Stimulated activated CD8-positive, alpha-beta memory T cell treated with anti-CD3 and anti-CD28 coated beads, Interleukin-7, amount 100 ng/mL, for 1 hour (primary cell): ENCODE measurements at regions not wholly inside any gene's neighbourhood (a gene's known extent, or its start where the extent isn't known, plus 50 kb on each side); places are given as distances from the start of the nearest gene placed in this dataset.
"Not testable (repeated sequence)": the region's sequence is repeated elsewhere in the genome, so short reads cannot be mapped to it uniquely, and the experiment has no call there.

Source experiments
- DNase-seq, 2 donors: peaks; one replicate each; pipeline ENCODE4 v3.0.0-alpha.2; 2020; ENCODE audit warnings: low read depth in 2 of 2

DNA sequence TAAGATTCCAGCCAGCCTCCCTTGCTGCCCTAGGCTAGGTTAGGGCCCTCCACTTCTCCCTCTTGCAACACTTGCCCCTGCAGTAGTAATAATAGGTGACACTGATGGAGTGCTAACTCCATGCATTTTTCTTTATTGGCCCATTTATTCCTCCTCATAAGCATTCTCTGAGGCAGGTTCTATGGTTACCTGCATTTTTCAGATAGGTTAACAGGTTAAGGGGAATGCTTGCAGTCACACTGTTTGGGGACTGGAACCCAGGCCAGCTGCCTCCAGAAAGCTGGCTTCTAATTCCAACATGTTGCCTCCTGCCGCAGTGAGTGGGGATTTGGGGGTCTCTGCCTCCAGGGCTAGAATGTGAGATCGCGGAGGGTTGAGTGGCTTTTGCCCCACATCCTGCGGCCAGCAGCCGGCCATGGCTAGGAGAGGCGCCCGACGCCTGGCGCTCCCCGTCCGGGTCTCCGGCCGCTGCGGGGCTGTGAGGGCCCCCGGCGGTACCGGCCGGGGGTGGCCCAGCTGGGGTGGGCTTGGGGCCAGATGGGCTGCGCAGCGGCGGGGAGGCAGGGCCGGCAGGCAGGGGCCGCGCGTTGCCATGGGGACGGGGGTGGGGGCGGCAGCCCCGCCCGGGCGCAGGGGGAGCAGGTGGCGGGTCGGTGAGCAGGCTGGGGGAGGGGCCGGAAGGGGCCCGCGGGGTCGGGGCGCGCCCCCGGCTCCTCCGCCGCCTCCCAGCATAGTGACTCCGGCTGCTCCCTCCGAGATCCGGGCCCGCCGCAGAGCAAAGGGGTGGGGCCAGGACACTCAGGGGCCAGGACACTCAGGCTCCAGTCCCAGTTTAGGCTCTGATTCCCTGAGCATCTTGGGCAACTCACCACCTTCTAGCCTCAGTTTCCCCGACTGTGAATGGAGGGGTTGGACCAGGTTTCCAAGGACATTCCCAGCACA is 68.4 kb upstream of the SSBP3 start:
- DNase-seq: no peak

DNA sequence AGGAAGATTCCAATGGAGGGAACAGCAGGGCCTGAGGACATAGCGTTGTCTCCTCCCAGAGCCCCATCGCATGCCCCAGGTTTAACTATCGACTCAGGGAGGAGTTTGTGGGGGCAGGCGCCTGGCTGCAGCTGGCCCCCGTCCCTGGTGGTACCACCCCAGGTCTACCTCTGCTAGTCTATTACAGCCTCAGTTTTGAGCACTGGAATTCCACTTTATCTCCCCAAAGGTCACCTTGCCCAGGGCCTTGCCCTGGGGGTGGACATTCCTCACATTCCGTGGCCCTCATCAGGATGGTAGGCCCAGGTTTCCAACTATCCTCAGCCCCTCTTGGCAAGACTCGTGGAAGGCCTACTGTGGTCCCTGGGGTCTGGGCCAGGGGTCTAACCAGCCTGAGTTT is 65.4 kb upstream of the SSBP3 start:
- DNase-seq: no peak

- DNase-seq: not testable (repeated sequence)
These were observed 63.2 kb upstream of the SSBP3 start for GRCh38 chr1:54469444-54469843.

DNA sequence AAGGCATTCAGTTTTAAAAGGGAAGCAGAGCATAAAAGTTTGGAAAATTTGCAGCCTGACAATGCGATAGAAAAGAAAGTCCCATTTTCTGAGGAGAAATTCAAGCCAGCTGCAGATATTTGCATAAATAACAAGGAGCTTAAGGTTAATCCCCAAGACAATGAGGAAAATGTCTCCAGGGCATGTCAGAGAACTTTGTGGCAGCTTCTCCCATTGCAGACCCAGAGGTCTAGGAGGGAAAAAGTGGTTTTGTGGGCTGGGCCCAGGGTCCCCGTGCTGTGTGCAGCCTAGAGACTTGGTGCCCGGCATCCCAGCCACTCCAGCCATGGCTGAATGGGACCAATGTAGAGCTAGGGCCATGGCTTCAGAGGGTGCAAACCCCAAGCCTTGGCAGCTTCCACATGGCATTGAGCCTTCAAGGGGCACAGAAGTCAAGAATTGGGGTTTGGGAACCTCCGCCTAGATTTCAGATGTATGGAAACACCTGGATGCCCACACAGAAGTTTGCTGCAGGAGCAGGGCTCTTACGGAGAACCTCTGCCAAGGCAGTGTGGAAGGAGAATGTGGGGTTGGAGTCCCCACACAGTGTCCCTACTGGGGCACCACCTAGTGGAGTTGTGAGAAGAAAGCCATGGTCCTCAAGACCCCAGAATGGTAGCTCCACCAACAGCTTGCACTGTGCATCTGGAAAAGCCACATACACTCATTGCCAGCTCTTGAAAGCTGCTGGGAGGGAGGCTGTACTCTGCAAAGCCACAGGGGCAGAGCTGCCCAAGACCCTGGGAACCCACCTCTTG is 62.3 kb upstream of the SSBP3 start:
- not testable (repeated sequence) for DNase-seq

GRCh38 chr1:54465351-54465811 is 59.2 kb upstream of the SSBP3 start:
- DNase-seq: no peak

DNA sequence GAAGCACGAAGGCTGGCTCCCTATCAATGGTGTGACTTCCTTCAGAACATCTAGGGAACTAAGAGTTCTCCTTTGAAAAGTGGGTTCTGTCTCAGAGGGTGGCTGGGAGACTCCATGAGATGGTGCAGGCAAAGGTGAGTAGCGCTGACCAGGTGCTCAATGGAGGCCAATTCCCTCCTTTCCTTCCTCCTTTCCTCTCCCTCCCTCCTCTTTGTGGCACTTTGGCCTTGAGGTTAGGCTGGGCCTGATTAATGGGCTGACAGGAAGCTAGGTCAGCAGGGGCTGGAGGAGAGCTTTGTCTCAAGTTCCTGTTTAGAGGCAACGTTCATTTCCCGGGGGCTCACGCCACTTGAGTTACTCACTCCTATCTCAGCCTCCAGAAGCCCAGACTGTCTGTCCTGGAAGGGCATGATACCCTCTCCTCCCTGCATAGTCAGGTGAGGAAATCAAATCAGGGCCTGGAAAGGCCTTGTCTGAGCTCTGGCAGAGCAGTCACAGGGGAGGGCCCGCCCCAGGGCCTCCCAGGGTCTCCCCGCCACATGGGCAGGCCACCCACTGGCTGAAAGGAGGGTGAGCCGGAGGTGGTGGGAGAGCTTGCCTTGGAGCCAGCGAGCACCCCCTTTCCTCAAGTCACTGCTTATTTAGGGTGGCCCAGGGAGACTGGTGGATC is 58.4 kb upstream of the SSBP3 start:
- no peak for DNase-seq

- DNase-seq: no peak
These were observed 57.9 kb upstream of the SSBP3 start for GRCh38 chr1:54464031-54464476.

GRCh38 chr1:54463259-54464030 is 57.3 kb upstream of the SSBP3 start:
- DNase-seq: no peak

DNA sequence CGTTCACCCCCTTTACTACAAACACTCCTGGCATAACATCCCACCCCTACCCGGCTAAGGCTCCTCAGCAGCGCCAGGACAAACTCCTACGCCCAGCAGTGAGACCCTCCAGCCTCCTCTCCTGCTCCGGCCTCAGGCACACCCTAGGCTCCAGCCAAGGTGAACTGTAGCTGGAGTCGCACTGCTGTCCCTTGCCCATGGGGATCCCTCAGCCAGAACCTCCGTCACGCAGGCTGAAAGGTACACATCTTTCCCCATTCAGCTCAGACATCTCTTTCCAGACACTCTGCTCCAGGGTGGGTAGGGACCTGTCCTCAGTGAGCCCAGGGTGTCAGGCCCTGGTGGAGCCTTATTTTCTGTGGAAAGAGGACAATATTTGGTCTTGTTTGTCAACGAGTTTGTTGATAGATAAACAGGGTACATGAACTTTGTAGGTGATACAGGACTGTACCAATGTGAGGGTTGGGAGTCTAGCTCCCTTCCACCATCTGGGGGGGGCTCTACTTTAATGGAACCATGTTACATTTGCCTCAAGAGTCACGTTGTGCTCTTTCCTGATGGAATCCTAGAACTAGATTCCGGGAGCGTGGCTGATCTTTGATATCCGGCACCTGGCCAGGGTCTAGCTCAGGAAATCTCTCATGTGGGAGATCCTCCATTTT is 56.5 kb upstream of the SSBP3 start:
- DNase-seq: no peak

DNA sequence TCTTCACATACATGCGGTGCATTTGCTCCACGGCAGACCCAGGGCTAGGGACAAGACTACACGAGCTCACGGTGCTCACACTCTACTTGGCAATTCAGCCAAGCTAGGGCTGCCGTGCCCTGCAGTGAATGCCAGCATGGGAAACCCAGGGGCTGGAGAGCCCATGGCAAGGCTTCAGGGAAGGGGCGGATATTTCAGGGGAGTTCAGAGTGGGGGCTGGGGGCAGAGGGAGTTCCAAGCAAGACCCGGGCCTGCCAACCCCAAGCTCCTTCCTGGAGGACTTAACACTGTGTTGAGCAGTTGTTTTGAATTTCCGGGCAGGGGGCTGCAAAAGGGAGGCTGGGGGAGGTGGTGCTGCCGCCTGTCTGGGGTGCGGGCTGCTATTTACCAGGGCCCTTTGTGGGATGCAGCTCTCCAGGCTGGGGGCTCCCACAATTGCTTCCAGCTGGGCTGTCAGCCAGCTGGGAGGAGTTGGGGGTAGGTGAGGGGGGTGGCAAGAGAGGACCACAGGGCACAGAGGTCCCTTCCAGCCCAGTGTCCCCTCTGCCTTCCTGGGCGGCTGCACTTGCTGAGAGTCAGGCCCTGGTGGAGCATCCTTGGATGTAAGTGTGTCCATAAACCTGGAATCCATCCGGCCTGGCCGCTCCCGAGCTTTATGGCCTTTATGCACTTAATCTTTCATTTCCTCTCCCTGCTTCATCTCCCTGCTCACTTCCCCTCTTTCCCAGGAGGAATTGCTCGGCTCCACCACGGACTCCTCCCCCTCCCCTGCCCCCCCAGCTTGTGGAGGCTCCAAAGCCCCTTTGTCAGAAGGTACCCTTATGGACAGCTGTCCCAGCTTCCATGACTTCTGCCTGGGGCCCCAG is 55.8 kb upstream of the SSBP3 start:
- DNase-seq: no peak

DNA sequence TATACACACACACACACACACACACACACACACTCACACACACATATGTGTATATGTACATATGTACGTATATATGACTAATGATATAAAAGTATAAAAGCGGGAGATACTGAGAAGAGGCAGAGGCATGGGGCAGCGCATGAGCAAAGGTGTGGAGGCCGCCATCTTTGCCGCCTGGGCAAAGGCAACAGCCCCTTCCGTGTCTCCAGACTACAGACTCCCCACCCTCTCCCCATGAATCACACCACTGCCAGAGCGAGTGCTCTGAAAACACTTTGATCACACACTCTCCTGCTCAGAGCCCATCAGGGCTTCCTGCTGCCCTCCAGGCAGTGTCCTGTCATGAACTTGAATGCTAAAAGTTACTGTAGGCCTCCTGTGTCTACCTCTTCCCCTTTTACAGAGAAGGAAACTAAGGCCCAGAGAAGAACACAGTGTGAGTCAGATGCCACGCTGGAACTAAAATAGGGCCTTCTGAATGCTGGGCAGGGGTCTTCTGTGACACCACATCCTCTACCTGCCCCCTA is 54.7 kb upstream of the SSBP3 start:
- DNase-seq: no peak

DNA sequence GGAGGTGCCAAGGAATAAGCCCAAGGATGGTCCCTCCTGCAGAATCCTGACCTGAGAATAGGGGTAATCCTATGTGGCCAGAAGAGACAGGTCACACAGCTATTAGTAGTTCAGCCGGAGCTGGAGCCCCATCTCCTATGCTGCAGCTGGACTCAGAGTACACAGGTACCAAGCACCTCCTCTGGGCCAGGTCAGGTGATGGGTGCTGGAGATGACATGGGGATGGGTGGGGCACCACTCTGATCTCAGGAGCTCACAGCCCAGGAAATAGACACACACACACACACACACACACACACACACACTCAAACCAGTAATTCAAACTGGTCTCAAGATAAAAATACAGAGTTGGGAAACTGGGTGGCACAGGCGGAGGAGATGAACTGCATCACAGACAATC is 54.2 kb upstream of the SSBP3 start:
- DNase-seq: no peak

DNA sequence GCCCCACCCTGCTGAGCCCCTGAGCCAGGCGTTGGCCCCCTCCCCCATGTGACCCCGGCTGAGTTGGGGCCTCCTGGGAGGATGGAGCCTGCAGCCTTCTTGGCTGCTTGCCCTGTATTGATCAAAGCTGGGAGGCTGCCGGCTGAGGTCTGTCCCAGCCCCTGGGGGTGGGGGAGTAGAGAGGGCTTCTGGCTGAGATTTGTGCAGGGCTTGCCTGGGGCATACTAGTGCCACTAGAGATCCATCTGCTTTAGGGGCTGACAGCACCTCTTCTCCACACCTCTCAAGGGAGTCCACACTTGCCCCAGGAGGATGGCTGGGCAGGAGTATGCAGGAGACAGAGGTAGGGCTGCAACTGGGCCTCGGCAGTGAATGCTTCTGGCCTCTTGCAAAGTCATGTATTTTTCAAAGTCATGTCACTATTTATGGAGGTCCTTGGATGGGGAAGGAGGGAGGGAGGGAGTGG is 53.6 kb upstream of the SSBP3 start:
- no peak for DNase-seq

- DNase-seq: no peak
These were observed 52.9 kb upstream of the SSBP3 start for GRCh38 chr1:54459140-54459539.

- no peak for DNase-seq
These were observed 50.8 kb upstream of the SSBP3 start for GRCh38 chr1:54456921-54457529.

GRCh38 chr1:54456361-54456760 is 50.2 kb upstream of the SSBP3 start:
- no peak for DNase-seq
